GM12864 (cell line): ENCODE measurements at regions not wholly inside any gene's neighbourhood (a gene's known extent, or its start where the extent isn't known, plus 50 kb on each side); places are given as distances from the start of the nearest gene placed in this dataset.

Experiments
- DNase-seq: peaks from one replicate; pipeline ENCODE4 v3.0.0-alpha.2; 2011; ENCODE audit warnings: low read depth
- H3K4me3 ChIP-seq: 2 replicates; pipeline ENCODE4 v1.5.1; 2011; ENCODE audit warnings: mild to moderate bottlenecking, low read depth, low read length, control low read depth
- TF ChIP-seq, protein P1 (sequence below): IDR thresholded peaks from 2 replicates; pipeline ENCODE4 v1.5.1; 2011; ENCODE audit warnings: low read depth, mild to moderate bottlenecking, moderate library complexity, low read length, control low read depth, inconsistent platforms; ENCODE audit errors: missing control alignments

DNA sequence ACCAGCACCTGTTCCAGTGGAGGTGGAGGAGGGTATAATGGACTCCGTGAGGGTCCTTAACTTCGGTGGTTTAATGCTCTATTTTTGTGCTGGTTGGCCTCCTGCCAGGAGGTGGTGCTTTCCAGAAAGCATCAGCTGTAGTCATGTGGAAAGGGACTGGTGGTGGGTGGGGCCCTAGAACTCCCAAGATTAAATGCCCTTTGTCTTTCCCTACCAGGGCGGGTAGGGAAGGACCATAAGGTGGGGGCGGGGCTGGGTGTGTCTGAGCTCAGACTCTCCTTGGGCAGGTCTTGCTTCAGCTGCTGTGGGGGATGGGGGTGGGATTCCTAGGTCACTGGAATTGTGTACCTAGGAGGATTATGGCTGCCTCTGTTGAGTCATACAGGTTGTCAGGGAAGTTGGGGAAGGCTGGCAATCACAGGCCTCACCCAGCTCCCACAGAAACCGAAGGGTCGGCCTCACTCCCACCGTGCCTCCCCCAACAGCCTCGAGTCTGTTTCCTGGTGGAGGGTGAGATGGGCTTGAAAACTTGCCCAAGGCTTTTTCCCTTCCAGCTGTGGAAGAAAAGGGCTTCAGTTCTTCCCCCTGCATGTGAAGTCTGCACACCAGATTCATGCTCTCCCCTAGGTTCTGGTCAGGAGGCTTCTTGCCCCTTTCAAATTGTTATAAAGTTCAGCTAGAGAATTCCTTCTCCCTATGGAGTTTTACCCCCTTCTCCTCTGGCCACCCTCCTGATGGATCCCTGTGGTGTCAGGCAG lies 60.3 kb upstream of the CLDN10 start:
- no peak overlapping the region for H3K4me3 ChIP-seq
- DNase-seq, result no peak
- TF ChIP-seq, protein P1, sequence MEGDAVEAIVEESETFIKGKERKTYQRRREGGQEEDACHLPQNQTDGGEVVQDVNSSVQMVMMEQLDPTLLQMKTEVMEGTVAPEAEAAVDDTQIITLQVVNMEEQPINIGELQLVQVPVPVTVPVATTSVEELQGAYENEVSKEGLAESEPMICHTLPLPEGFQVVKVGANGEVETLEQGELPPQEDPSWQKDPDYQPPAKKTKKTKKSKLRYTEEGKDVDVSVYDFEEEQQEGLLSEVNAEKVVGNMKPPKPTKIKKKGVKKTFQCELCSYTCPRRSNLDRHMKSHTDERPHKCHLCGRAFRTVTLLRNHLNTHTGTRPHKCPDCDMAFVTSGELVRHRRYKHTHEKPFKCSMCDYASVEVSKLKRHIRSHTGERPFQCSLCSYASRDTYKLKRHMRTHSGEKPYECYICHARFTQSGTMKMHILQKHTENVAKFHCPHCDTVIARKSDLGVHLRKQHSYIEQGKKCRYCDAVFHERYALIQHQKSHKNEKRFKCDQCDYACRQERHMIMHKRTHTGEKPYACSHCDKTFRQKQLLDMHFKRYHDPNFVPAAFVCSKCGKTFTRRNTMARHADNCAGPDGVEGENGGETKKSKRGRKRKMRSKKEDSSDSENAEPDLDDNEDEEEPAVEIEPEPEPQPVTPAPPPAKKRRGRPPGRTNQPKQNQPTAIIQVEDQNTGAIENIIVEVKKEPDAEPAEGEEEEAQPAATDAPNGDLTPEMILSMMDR, result no peak

DNA sequence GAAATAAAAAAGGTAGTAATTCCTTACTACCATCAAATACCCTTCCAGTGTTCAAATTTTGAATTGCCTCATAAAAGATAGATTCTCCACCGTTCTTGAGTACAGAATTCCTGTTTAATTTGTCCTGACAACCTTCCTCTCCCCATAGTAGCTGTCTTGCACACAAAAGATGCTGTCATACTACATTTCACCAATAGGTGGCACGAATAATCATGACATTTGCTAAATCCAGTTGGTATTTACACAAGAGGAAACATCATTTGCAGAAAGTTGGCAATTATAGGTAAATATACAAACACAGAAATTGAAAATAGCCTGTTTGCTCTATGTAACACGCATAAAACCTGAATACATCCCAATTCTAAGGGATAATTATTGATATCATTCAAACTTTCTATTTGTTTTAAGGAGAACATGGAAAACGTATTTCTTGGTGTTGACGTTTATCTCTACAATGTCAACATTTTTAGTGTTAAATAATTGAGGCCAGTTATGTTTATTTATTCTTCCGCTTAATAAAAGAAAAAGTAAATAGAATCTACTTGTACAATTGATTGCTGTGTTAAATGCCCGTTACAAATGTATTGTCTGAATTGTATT lies 58.3 kb upstream of the CLDN10 start:
- TF ChIP-seq, protein P1, result peak; percentile 69
- no peak for DNase-seq
- no peak overlapping the region for H3K4me3 ChIP-seq

DNA sequence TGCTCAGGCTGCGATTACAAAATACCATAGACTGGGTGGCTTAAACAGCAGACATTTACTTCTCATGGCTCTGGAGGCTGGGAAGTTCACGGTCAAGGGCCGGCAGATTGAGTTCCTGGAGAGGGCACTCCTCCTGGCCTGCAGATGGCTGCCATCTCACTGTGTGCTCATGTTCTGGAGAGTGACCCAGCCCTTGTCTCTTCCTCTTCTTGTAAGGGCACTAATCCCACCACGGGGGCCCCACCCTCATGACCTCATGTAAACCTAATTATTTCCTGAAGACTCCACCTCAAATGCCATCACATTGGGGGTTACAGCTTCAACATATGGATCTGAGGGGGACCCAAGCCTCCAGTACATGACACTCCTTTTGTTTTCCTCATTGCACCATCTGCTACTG lies 56.0 kb upstream of the CLDN10 start:
- TF ChIP-seq, protein P1, result no peak

DNA sequence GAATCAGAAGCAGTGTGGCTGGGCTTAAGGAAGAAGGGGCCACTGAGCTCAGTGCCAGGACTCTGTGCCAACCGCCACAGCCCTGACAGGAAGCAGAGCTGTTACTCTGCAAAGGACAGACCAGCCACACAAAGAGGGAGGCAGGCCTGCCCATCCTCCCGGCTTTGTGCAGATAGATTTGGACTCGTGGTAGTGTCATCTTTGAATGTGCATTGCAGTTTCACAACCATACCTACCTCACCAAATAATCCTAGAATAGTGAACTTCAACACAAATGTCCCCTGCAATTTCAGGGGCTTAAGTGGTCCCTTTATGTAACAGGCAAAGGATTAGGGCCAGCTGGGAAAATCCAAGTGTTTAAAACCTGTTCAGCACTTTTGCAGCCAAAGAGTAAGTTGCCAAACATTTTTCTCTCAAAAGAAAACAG lies 55.1 kb upstream of the CLDN10 start:
- DNase-seq, result no peak
- H3K4me3 ChIP-seq, result no peak overlapping the region
- TF ChIP-seq, protein P1, result no peak

More for the DNA sequence above, 56.0 kb upstream of the CLDN10 start:
- DNase-seq, result no peak
- H3K4me3 ChIP-seq, result no peak overlapping the region

DNA sequence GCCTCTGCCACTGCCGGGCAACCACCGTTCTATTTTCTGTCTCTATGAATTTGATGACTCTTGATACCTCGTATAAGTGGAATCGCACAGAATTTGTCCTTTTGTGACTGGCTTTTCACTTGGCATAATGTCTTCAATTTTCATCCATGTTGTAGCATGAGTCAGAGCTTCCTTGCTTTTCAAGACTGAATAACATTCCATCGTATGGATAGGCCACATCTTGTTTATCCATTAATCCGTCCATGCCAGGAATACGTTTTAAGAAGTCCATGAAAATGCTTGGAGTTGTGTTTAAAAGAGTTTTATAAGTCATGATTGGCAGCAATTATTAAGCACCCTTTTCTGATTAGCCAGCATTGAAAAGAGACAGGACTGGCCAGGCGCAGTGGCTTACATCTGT lies 53.6 kb upstream of the CLDN10 start:
- no peak overlapping the region for H3K4me3 ChIP-seq
- TF ChIP-seq, protein P1, result no peak

DNA sequence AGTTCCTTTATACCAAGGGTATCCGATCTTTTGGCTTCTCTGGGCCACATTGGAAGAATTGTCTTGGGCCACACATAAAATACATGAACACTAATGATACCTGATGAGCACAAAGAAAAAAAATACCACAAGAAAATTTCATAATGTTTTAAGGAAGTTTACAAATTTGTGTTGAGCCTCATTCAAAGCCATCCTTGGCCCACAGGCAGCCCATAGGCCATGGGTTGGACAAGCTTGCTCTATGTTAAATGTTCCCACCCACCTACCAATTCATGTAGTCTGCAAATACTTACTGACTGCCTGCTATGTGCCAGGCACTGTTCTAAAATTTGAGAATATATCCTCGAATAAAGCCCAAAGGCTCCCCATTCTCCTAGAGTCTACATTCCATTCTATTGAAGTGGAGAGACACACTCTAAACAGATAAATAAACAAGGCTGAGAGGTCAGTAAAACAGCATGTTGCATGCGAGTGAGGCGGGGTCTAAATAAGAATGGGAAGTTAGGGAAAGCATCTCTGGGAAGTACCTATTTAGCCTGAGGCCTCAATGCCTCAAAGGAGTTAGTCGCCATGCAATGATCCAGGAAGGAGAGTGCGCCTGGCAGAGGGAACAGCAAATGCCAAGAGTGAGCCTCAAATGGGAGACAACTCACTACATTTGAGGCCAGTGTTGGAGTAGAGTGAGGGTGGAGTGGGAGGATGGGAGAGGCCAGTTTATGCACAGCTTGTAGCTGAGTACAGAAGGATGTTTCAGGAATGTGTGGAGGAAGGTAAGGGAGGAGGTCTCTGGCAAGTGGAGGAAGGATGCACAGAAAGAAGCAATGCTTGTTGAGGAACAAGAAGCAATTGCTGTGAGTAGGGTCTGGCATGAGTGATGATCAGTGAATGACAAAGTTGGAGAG lies 52.5 kb upstream of the CLDN10 start:
- no peak for DNase-seq

More for the DNA sequence above, 53.6 kb upstream of the CLDN10 start:
- DNase-seq, result no peak

More for the DNA sequence above, 52.5 kb upstream of the CLDN10 start:
- H3K4me3 ChIP-seq, result no peak overlapping the region
- TF ChIP-seq, protein P1, result no peak
